Esophagus muscularis mucosa (tissue), 4 donors: ENCODE measurements at regions not wholly inside any gene's neighbourhood (a gene's known extent, or its start where the extent isn't known, plus 50 kb on each side); places are given as distances from the start of the nearest gene placed in this dataset.

Source experiments
- DNase-seq: peaks from one replicate; pipeline ENCODE4 v3.0.0-alpha.2; 2017; ENCODE audit errors: extremely low spot score
- H3K27ac ChIP-seq, 4 donors: fragments of 200-600 bp; sonication (generic); replicated peaks in 1 of 4; 1 replicate in 3 of 4; 2 replicates in 1 of 4; pipeline ENCODE4 v1.5.1; 2016 to 2019; ENCODE audit warnings: mild to moderate bottlenecking in 1 of 4
- H3K27me3 ChIP-seq, 4 donors: fragments of 200-600 bp; sonication (generic); one replicate each; pipeline versions ENCODE4 v1.5.1 to v1.6.0; 2016 to 2019
- H3K36me3 ChIP-seq, 4 donors: fragments of 200-600 bp; sonication (generic); one replicate each; pipeline ENCODE4 v1.5.1; 2016 to 2019
- H3K4me1 ChIP-seq, 4 donors: fragments of 200-600 bp; sonication (generic); one replicate each; pipeline ENCODE4 v1.5.1; 2016 to 2019
- H3K4me3 ChIP-seq, 4 donors: fragments of 200-600 bp; sonication (generic); 1 replicate in 2 of 4; 2 replicates in 2 of 4; pipeline ENCODE4 v1.5.1; 2016 to 2019; ENCODE audit warnings: mild to moderate bottlenecking in 4 of 4, moderate library complexity in 1 of 4
- H3K9me3 ChIP-seq, 4 donors: fragments of 200-600 bp; sonication (generic); 1 replicate in 3 of 4; 2 replicates in 1 of 4; pipeline ENCODE4 v1.5.1; 2016 to 2019
- EP300 ChIP-seq: sonication (generic); formaldehyde crosslinking; IDR thresholded peaks from one replicate; pipeline ENCODE4 v1.6.1; 2017; ENCODE audit warnings: antibody characterized with exemption
- POLR2A ChIP-seq: fragments of 450-650 bp; IDR thresholded peaks from one replicate; pipeline ENCODE4 v1.6.1; 2017; ENCODE audit warnings: antibody characterized with exemption, moderate library complexity, mild to moderate bottlenecking, low read depth
- POLR2AphosphoS5 ChIP-seq, 2 donors: sonication (generic); formaldehyde crosslinking; IDR thresholded peaks; one replicate each; pipeline ENCODE4 v1.6.1; 2017; ENCODE audit warnings: antibody characterized with exemption in 2 of 2
- WGBS: methylation state at CpG from one replicate; pipeline ENCODE4 v1.1.5; 2018; 5-methylcytosine and 5-hydroxymethylcytosine counted together
- intact Hi-C: fragments of 100-400 bp; cut with DNase I; formaldehyde crosslinking; loops from one replicate; pipeline ENCODE4 v1.15.1; 2023
- TF ChIP-seq, protein P1 (sequence below), 3 experiments: fragments of 200-600 bp in 2 of 3; fragments of 450-650 bp in 1 of 3; sonication (generic) in 2 of 3; IDR thresholded peaks; one replicate each; pipeline ENCODE4 v1.5.1; 2017 to 2019; ENCODE audit warnings: antibody characterized with exemption in 3 of 3, mild to moderate bottlenecking in 2 of 3, moderate library complexity in 1 of 3

DNA sequence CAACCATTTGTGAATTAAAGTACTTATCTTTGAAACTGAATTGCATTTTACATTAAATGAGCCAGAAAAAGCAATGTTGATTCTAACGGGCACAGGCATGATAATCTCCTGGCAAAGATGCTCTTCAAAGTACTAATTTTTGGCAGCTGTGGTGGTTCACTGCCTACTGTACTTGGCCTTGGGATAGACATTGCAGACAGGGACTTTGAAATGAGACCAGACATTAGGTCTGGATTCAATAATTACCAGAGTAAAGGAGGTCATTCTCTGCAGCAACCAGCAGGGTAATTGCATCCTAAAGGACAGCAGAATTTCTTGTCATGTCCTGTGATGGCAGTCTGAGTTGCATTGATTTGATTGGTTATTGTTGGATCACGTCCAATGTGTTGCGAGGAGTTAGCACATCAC lies 986.5 kb downstream of the TDRD15 start:
- Histone ChIP-seq H3K27me3 (no peaks in the 10 kb centered on the region), H3K27ac (no peak overlapping the region), H3K36me3 (no peaks in the 10 kb centered on the region), H3K9me3 (no peaks in the 10 kb centered on the region), H3K4me3 (no peak overlapping the region), H3K4me1 (no peaks in the 10 kb centered on the region)
- intact Hi-C loops: no loop called here
- no peak for DNase-seq
- TF ChIP-seq POLR2A (no peak), POLR2AphosphoS5 (IDR thresholded peaks at IDR 0.05) (no peak), EP300 (no peak)
- TF ChIP-seq, protein P1, sequence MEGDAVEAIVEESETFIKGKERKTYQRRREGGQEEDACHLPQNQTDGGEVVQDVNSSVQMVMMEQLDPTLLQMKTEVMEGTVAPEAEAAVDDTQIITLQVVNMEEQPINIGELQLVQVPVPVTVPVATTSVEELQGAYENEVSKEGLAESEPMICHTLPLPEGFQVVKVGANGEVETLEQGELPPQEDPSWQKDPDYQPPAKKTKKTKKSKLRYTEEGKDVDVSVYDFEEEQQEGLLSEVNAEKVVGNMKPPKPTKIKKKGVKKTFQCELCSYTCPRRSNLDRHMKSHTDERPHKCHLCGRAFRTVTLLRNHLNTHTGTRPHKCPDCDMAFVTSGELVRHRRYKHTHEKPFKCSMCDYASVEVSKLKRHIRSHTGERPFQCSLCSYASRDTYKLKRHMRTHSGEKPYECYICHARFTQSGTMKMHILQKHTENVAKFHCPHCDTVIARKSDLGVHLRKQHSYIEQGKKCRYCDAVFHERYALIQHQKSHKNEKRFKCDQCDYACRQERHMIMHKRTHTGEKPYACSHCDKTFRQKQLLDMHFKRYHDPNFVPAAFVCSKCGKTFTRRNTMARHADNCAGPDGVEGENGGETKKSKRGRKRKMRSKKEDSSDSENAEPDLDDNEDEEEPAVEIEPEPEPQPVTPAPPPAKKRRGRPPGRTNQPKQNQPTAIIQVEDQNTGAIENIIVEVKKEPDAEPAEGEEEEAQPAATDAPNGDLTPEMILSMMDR (IDR thresholded peaks at IDR 0.05): no peak
- WGBS: 50% methylated on average over 3 of the region's 3 CpGs

DNA sequence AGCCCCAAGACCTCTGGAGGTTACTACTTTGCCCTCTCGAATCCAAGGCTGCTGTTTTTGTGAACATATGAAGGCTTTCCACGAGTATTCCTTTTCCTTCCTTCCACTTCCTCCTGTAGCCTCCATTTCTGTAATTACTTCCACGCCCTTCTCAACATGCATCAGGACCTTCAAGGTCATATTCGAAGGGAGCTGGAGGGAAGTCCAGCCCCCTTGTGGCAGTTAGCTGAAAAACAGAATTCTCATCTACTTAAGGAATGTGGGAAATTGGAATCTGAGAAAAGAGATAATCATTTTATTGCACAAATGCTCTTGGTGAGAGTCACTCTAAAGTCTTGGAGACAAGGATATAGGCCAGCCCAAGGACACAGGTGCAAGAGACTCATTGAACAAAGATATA lies 1000.2 kb downstream of the TDRD15 start:
- no peak for DNase-seq
- intact Hi-C loops: no loop called here
- no peak overlapping the region for H3K4me3 ChIP-seq
- no peaks in the 10 kb centered on the region for H3K4me1 ChIP-seq
- no peaks in the 10 kb centered on the region for H3K36me3 ChIP-seq
- TF ChIP-seq EP300 (no peak), POLR2A (no peak), POLR2AphosphoS5 (IDR thresholded peaks at IDR 0.05) (no peak)
- TF ChIP-seq, protein P1 (IDR thresholded peaks at IDR 0.05): no peak
- H3K27me3 ChIP-seq: no peaks in the 10 kb centered on the region
- 81% methylated on average over 4 of the region's 4 CpGs for WGBS
- no peaks in the 10 kb centered on the region for H3K9me3 ChIP-seq
- H3K27ac ChIP-seq: no peak overlapping the region

DNA sequence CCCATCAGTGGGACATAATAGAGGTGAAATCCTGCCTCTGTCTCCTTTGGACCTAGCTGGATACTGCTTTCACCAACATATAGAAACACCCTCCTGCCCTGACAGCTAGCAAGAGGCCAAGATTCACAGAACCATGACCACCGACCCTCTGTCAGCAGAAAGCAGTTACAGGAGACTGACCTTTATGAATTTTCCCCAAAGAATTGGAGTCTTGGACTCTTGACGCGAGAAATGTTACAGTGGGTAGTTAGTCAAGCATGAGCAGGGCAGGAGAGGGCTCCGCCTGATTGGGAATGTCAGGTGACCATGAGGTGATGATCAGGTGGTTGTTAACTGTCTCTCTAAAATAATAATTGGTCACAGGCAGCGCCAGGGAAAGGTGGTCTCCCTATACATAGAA lies 1002.3 kb downstream of the TDRD15 start:
- no peaks in the 10 kb centered on the region for H3K9me3 ChIP-seq

DNA sequence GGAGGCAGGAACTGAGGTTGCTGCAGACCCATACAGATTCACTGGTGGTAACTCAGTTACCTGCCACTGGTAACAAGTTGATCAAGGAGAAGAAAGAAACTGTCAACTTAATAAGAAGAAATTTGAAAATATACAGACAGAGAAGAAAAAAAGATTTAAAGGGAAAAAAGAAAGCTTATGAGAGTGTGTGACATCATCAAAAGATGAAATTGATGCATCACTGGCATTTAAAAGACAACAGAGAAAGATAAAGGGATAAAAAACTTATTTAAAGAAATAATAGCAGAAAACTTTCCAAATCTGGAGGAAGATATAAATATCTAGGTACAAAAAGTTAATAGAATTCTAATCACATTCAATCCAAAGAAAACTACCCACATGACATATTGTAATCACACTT lies 1003.2 kb downstream of the TDRD15 start:
- Histone ChIP-seq H3K27ac (no peak overlapping the region), H3K36me3 (no peaks in the 10 kb centered on the region), H3K9me3 (no peaks in the 10 kb centered on the region), H3K27me3 (no peaks in the 10 kb centered on the region), H3K4me1 (no peaks in the 10 kb centered on the region), H3K4me3 (no peak overlapping the region)
- no peak for TF ChIP-seq EP300
- TF ChIP-seq POLR2AphosphoS5 (IDR thresholded peaks at IDR 0.05): no peak
- TF ChIP-seq POLR2A: no peak
- TF ChIP-seq, protein P1 (IDR thresholded peaks at IDR 0.05): no peak
- intact Hi-C loops: no loop called here
- no peak for DNase-seq

More for the DNA sequence above, 1002.3 kb downstream of the TDRD15 start:
- no peak for TF ChIP-seq EP300
- TF ChIP-seq, protein P1 (IDR thresholded peaks at IDR 0.05): no peak
- no peak for TF ChIP-seq POLR2A
- TF ChIP-seq POLR2AphosphoS5 (IDR thresholded peaks at IDR 0.05): no peak
- H3K27ac ChIP-seq: no peak overlapping the region
- H3K27me3 ChIP-seq: no peaks in the 10 kb centered on the region
- no peak overlapping the region for H3K4me3 ChIP-seq
- no peaks in the 10 kb centered on the region for H3K36me3 ChIP-seq
- no peak for DNase-seq
- no peaks in the 10 kb centered on the region for H3K4me1 ChIP-seq
- 95% methylated on average over 5 of the region's 5 CpGs for WGBS
- intact Hi-C loops: no loop called here

DNA sequence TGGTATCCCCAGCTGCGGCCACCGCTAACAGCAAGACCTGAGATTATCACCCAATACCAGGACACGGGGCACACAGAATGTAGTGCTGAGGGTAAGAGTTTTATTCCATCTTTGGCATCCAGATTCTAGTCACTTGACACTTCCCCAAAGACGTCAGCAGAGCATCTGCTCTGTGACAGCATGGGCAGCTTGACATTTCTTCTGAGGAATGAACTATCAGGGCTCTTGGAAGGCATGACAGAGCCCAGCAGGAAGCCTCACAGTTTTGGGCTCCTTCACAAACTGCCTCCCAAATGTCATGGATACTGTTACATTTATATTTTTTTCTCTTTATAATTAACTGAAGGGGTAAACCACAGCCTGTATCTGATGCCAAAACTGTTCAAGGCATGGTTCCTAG lies 1010.7 kb downstream of the TDRD15 start:
- H3K4me3 ChIP-seq: no peak overlapping the region
- WGBS: 80% methylated on average over 4 of the region's 4 CpGs
- intact Hi-C loops: no loop called here

More for the DNA sequence above, 1010.7 kb downstream of the TDRD15 start:
- Histone ChIP-seq H3K27ac (no peak overlapping the region), H3K27me3 (no peaks in the 10 kb centered on the region), H3K9me3 (no peaks in the 10 kb centered on the region), H3K4me1 (no peaks in the 10 kb centered on the region), H3K36me3 (no peaks in the 10 kb centered on the region)
- TF ChIP-seq POLR2AphosphoS5 (IDR thresholded peaks at IDR 0.05): no peak
- TF ChIP-seq POLR2A: no peak
- no peak for TF ChIP-seq EP300
- TF ChIP-seq, protein P1 (IDR thresholded peaks at IDR 0.05): no peak
- no peak for DNase-seq
